Fibroblast of mammary gland (primary cell): ENCODE measurements at regions not wholly inside any gene's neighbourhood (a gene's known extent, or its start where the extent isn't known, plus 50 kb on each side); places are given as distances from the start of the nearest gene placed in this dataset.

Experiments
- DNase-seq: peaks from one replicate; pipeline ENCODE4 v3.0.0-alpha.2; 2010; ENCODE audit warnings: low read depth
- H3K4me3 ChIP-seq: 2 replicates; pipeline ENCODE4 v1.5.1; 2011; ENCODE audit warnings: low read depth, mild to moderate bottlenecking, low read length, moderate library complexity; ENCODE audit not compliant: control insufficient read depth
- CTCF ChIP-seq: conservative IDR thresholded peaks from 2 replicates; pipeline ENCODE4 v1.5.1; 2011; ENCODE audit warnings: low read depth, low read length, inconsistent platforms; ENCODE audit not compliant: control insufficient read depth, insufficient read depth

- no peak for TF ChIP-seq CTCF
- no peak for DNase-seq
- no peak overlapping the region for H3K4me3 ChIP-seq
Measured at GRCh38 chr14:84403585-84403984, 1126.4 kb upstream of the FLRT2 start.

- TF ChIP-seq CTCF: no peak
- H3K4me3 ChIP-seq: no peak overlapping the region
- no peak for DNase-seq
Measured at GRCh38 chr14:84404246-84404645, 1125.7 kb upstream of the FLRT2 start.

- DNase-seq: peak; percentile 10
- no peak for TF ChIP-seq CTCF
- no peak overlapping the region for H3K4me3 ChIP-seq
Measured at GRCh38 chr14:84409435-84409834, 1120.5 kb upstream of the FLRT2 start.

GRCh38 chr14:84410344-84410743 lies 1119.6 kb upstream of the FLRT2 start:
- DNase-seq: no peak
- TF ChIP-seq CTCF: no peak
- no peak overlapping the region for H3K4me3 ChIP-seq

- no peak overlapping the region for H3K4me3 ChIP-seq
- TF ChIP-seq CTCF: no peak
- DNase-seq: no peak
Measured at GRCh38 chr14:84420221-84420620, 1109.7 kb upstream of the FLRT2 start.

- no peak for DNase-seq
- no peak for TF ChIP-seq CTCF
- no peak overlapping the region for H3K4me3 ChIP-seq
Measured at GRCh38 chr14:84421621-84422020, 1108.3 kb upstream of the FLRT2 start.

- no peak for DNase-seq
- no peak for TF ChIP-seq CTCF
- no peak overlapping the region for H3K4me3 ChIP-seq
Measured at GRCh38 chr14:84425968-84426367, 1104.0 kb upstream of the FLRT2 start.
